Adipocyte (in vitro differentiated cells): ENCODE measurements at regions not wholly inside any gene's neighbourhood (a gene's known extent, or its start where the extent isn't known, plus 50 kb on each side); places are given as distances from the start of the nearest gene placed in this dataset.

Source experiments
- DNase-seq: peaks from one replicate; pipeline ENCODE4 v3.0.0-alpha.2; 2015; ENCODE audit warnings: low read depth
- H3K27me3 ChIP-seq: replicated peaks from 2 replicates; pipeline ENCODE4 v1.7.0; 2013; ENCODE audit warnings: mild to moderate bottlenecking, low read length, moderate library complexity; ENCODE audit not compliant: control insufficient read depth, insufficient read depth
- H3K36me3 ChIP-seq: 2 replicates; pipeline ENCODE4 v1.7.0; 2013; ENCODE audit warnings: low read length, mild to moderate bottlenecking, moderate library complexity; ENCODE audit not compliant: control insufficient read depth, insufficient read depth, severe bottlenecking
- H3K4me1 ChIP-seq: 2 replicates; pipeline ENCODE4 v1.7.0; 2013; ENCODE audit warnings: mild to moderate bottlenecking, low read length, moderate library complexity; ENCODE audit not compliant: control insufficient read depth, insufficient read depth
- H3K4me3 ChIP-seq: 2 replicates; pipeline ENCODE4 v1.7.0; 2013; ENCODE audit warnings: mild to moderate bottlenecking, low read length, moderate library complexity
- H3K9ac ChIP-seq: 2 replicates; pipeline ENCODE4 v1.7.0; 2013; ENCODE audit warnings: mild to moderate bottlenecking, low read length, moderate library complexity
- H3K9me3 ChIP-seq: 2 replicates; pipeline ENCODE4 v1.7.0; 2013; ENCODE audit warnings: mild to moderate bottlenecking, low read length, moderate library complexity; ENCODE audit not compliant: control insufficient read depth

GRCh38 chr4:132016703-132017350 lies 1132.3 kb upstream of the PCDH10 start:
- no peaks in the 10 kb centered on the region for H3K9me3 ChIP-seq
- H3K36me3 ChIP-seq = no peaks in the 10 kb centered on the region
- H3K4me1 ChIP-seq = no peaks in the 10 kb centered on the region
- no peak overlapping the region for H3K4me3 ChIP-seq
- no peak for DNase-seq
- no peak overlapping the region for H3K9ac ChIP-seq
- H3K27me3 ChIP-seq = no peaks in the 10 kb centered on the region

GRCh38 chr4:132026166-132026565 lies 1122.9 kb upstream of the PCDH10 start:
- no peaks in the 10 kb centered on the region for H3K36me3 ChIP-seq
- H3K9ac ChIP-seq = no peak overlapping the region
- H3K9me3 ChIP-seq = no peaks in the 10 kb centered on the region
- no peak for DNase-seq
- no peaks in the 10 kb centered on the region for H3K27me3 ChIP-seq
- H3K4me1 ChIP-seq = no peaks in the 10 kb centered on the region
- H3K4me3 ChIP-seq = no peak overlapping the region

- H3K36me3 ChIP-seq = no peaks in the 10 kb centered on the region
- no peaks in the 10 kb centered on the region for H3K4me1 ChIP-seq
- DNase-seq = no peak
- H3K4me3 ChIP-seq = no peak overlapping the region
- no peak overlapping the region for H3K9ac ChIP-seq
- H3K9me3 ChIP-seq = no peaks in the 10 kb centered on the region
- H3K27me3 ChIP-seq = no peaks in the 10 kb centered on the region
These were observed 1122.3 kb upstream of the PCDH10 start for GRCh38 chr4:132026816-132027215.

- H3K4me1 ChIP-seq = no peaks in the 10 kb centered on the region
- H3K4me3 ChIP-seq = no peak overlapping the region
- H3K9ac ChIP-seq = no peak overlapping the region
- H3K9me3 ChIP-seq = no peaks in the 10 kb centered on the region
- H3K36me3 ChIP-seq = no peaks in the 10 kb centered on the region
- DNase-seq = peak; percentile 19
- H3K27me3 ChIP-seq = no peaks in the 10 kb centered on the region
These were observed 1092.6 kb upstream of the PCDH10 start for GRCh38 chr4:132056496-132056895.

GRCh38 chr4:132059227-132059626 lies 1089.9 kb upstream of the PCDH10 start:
- no peak overlapping the region for H3K9ac ChIP-seq
- H3K36me3 ChIP-seq = no peaks in the 10 kb centered on the region
- no peaks in the 10 kb centered on the region for H3K9me3 ChIP-seq
- H3K4me1 ChIP-seq = no peaks in the 10 kb centered on the region
- no peak for DNase-seq
- H3K27me3 ChIP-seq = no peaks in the 10 kb centered on the region
- H3K4me3 ChIP-seq = no peak overlapping the region

- no peaks in the 10 kb centered on the region for H3K9me3 ChIP-seq
- H3K4me1 ChIP-seq = no peaks in the 10 kb centered on the region
- H3K9ac ChIP-seq = no peak overlapping the region
- DNase-seq = no peak
- no peak overlapping the region for H3K4me3 ChIP-seq
- no peaks in the 10 kb centered on the region for H3K27me3 ChIP-seq
- no peaks in the 10 kb centered on the region for H3K36me3 ChIP-seq
These were observed 1086.4 kb upstream of the PCDH10 start for GRCh38 chr4:132062611-132063239.

- Histone ChIP-seq H3K9ac (no peak overlapping the region), H3K9me3 (no peaks in the 10 kb centered on the region), H3K36me3 (no peaks in the 10 kb centered on the region), H3K27me3 (no peaks in the 10 kb centered on the region), H3K4me3 (no peak overlapping the region), H3K4me1 (no peaks in the 10 kb centered on the region)
- DNase-seq = no peak
These were observed 1085.3 kb upstream of the PCDH10 start for GRCh38 chr4:132063829-132064228.

- Histone ChIP-seq H3K9me3 (no peaks in the 10 kb centered on the region), H3K36me3 (no peaks in the 10 kb centered on the region), H3K4me3 (no peak overlapping the region), H3K27me3 (no peaks in the 10 kb centered on the region), H3K9ac (no peak overlapping the region), H3K4me1 (no peaks in the 10 kb centered on the region)
- peak; percentile 30 for DNase-seq
These were observed 1083.1 kb upstream of the PCDH10 start for GRCh38 chr4:132065940-132066495.

- Histone ChIP-seq H3K4me1 (no peaks in the 10 kb centered on the region), H3K4me3 (no peak overlapping the region), H3K36me3 (no peaks in the 10 kb centered on the region), H3K9me3 (no peaks in the 10 kb centered on the region), H3K9ac (no peak overlapping the region), H3K27me3 (no peaks in the 10 kb centered on the region)
- peak; percentile 22 for DNase-seq
These were observed 1077.3 kb upstream of the PCDH10 start for GRCh38 chr4:132071815-132072214.

- Histone ChIP-seq H3K4me3 (no peak overlapping the region), H3K4me1 (no peaks in the 10 kb centered on the region), H3K27me3 (no peaks in the 10 kb centered on the region), H3K9me3 (no peaks in the 10 kb centered on the region), H3K9ac (no peak overlapping the region), H3K36me3 (no peaks in the 10 kb centered on the region)
- DNase-seq = no peak
These were observed 1072.3 kb upstream of the PCDH10 start for GRCh38 chr4:132076829-132077228.

GRCh38 chr4:132085105-132085504 lies 1064.0 kb upstream of the PCDH10 start:
- H3K9ac ChIP-seq = no peak overlapping the region
- H3K27me3 ChIP-seq = no peaks in the 10 kb centered on the region
- H3K4me1 ChIP-seq = no peaks in the 10 kb centered on the region
- DNase-seq = no peak
- no peaks in the 10 kb centered on the region for H3K36me3 ChIP-seq
- H3K9me3 ChIP-seq = no peaks in the 10 kb centered on the region
- H3K4me3 ChIP-seq = no peak overlapping the region
